Rectal smooth muscle tissue (tissue), 1 donor: ENCODE measurements at regions not wholly inside any gene's neighbourhood (a gene's known extent, or its start where the extent isn't known, plus 50 kb on each side); places are given as distances from the start of the nearest gene placed in this dataset.

ENCODE experiments used
- H3K27ac ChIP-seq: one replicate; pipeline ENCODE4 v1.7.0; 2013; ENCODE audit warnings: low read depth, low read length, inconsistent platforms
- H3K27me3 ChIP-seq: one replicate; pipeline ENCODE4 v1.7.0; 2013; ENCODE audit warnings: low read length; ENCODE audit not compliant: control insufficient read depth, insufficient read depth
- H3K36me3 ChIP-seq: one replicate; pipeline ENCODE4 v1.7.0; 2013; ENCODE audit warnings: low read length; ENCODE audit not compliant: control insufficient read depth, insufficient read depth
- H3K4me1 ChIP-seq: one replicate; pipeline ENCODE4 v1.7.0; 2013; ENCODE audit warnings: low read length; ENCODE audit not compliant: control insufficient read depth, insufficient read depth
- H3K4me3 ChIP-seq: one replicate; pipeline ENCODE4 v1.7.0; 2013; ENCODE audit warnings: low read length
- H3K9ac ChIP-seq: one replicate; pipeline ENCODE4 v1.7.0; 2013; ENCODE audit warnings: low read length

- Histone ChIP-seq H3K27ac (no peak overlapping the region), H3K4me3 (no peak overlapping the region), H3K9ac (no peak overlapping the region), H3K36me3 (no peaks in the 10 kb centered on the region), H3K4me1 (no peaks in the 10 kb centered on the region), H3K27me3 (peaks cover 6% of the 10 kb centered on the region)
Observed at GRCh38 chr15:77688693-77689092, 56.0 kb upstream of the LINGO1 start.

- Histone ChIP-seq H3K4me3 (no peak overlapping the region), H3K27ac (no peak overlapping the region), H3K4me1 (no peaks in the 10 kb centered on the region), H3K36me3 (no peaks in the 10 kb centered on the region), H3K9ac (no peak overlapping the region), H3K27me3 (peaks cover 6% of the 10 kb centered on the region)
Observed at GRCh38 chr15:77688266-77688665, 55.6 kb upstream of the LINGO1 start.

GRCh38 chr15:77685082-77685815 is 52.5 kb upstream of the LINGO1 start:
- H3K9ac ChIP-seq = no peak overlapping the region
- no peaks in the 10 kb centered on the region for H3K36me3 ChIP-seq
- peaks cover 4% of the 10 kb centered on the region for H3K27me3 ChIP-seq
- no peaks in the 10 kb centered on the region for H3K4me1 ChIP-seq
- no peak overlapping the region for H3K27ac ChIP-seq
- no peak overlapping the region for H3K4me3 ChIP-seq

- H3K4me3 ChIP-seq = no peak overlapping the region
- no peaks in the 10 kb centered on the region for H3K4me1 ChIP-seq
- H3K9ac ChIP-seq = no peak overlapping the region
- peaks cover 4% of the 10 kb centered on the region for H3K27me3 ChIP-seq
- no peaks in the 10 kb centered on the region for H3K36me3 ChIP-seq
- H3K27ac ChIP-seq = no peak overlapping the region
Observed at GRCh38 chr15:77684341-77685081, 51.8 kb upstream of the LINGO1 start.

- no peak overlapping the region for H3K4me3 ChIP-seq
- H3K36me3 ChIP-seq = no peaks in the 10 kb centered on the region
- peaks cover under 1% of the 10 kb centered on the region for H3K27me3 ChIP-seq
Observed at GRCh38 chr15:77682564-77682963, 49.9 kb upstream of the LINGO1 start.

More at GRCh38 chr15:77682564-77682963, 49.9 kb upstream of the LINGO1 start:
- H3K9ac ChIP-seq = no peak overlapping the region
- no peak overlapping the region for H3K27ac ChIP-seq
- no peaks in the 10 kb centered on the region for H3K4me1 ChIP-seq
